ENCODE measurements at regions not wholly inside any gene's neighbourhood (a gene's known extent, or its start where the extent isn't known, plus 50 kb on each side); places are given as distances from the start of the nearest gene placed in this dataset.

- TF ChIP-seq POLR2A (IDR thresholded peaks at IDR 0.05; ENCODE audit: low read length), result no peak
- no peak for TF ChIP-seq GATA1 (IDR thresholded peaks at IDR 0.05; ENCODE audit: low read depth, low read length)
These were observed 834.4 kb upstream of the SLIT2 start for GRCh38 chr4:19417256-19417655.

All from erythroblast (primary cell).